ENCODE measurements at regions not wholly inside any gene's neighbourhood (a gene's known extent, or its start where the extent isn't known, plus 50 kb on each side); places are given as distances from the start of the nearest gene placed in this dataset.

DNA sequence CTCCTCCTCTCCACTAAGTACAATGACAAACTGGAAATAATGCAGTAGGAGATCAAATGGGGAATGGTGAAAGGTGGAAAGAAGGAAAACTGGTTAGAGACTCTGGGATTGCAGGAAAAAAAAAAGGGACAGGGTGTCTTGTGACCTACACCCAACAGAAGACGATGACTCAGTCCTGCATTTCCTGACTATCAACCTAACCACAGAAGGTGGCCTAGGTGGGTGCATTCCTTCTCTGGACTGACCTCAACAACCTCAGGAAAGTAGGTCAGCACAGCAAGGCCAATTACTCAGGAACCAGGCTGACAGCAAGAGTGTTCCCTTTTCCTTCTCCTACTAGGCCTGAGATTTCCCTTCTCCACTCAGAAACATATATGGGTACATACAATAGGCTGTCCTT is 1386.4 kb upstream of the ZEB2 start:
- TF ChIP-seq, protein P1, sequence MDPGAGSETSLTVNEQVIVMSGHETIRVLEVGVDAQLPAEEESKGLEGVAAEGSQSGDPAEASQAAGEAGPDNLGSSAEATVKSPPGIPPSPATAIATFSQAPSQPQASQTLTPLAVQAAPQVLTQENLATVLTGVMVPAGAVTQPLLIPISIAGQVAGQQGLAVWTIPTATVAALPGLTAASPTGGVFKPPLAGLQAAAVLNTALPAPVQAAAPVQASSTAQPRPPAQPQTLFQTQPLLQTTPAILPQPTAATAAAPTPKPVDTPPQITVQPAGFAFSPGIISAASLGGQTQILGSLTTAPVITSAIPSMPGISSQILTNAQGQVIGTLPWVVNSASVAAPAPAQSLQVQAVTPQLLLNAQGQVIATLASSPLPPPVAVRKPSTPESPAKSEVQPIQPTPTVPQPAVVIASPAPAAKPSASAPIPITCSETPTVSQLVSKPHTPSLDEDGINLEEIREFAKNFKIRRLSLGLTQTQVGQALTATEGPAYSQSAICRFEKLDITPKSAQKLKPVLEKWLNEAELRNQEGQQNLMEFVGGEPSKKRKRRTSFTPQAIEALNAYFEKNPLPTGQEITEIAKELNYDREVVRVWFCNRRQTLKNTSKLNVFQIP (CRISPR knock-in tag; IDR thresholded peaks at IDR 0.05; ENCODE audit: borderline replicate concordance, low read depth), result no peak
- TF ChIP-seq PPARA (CRISPR knock-in tag; IDR thresholded peaks at IDR 0.05; ENCODE audit: borderline replicate concordance), result no peak
- TF ChIP-seq ZFP3 (CRISPR knock-in tag; IDR thresholded peaks at IDR 0.05), result no peak
- TF ChIP-seq, protein P2, sequence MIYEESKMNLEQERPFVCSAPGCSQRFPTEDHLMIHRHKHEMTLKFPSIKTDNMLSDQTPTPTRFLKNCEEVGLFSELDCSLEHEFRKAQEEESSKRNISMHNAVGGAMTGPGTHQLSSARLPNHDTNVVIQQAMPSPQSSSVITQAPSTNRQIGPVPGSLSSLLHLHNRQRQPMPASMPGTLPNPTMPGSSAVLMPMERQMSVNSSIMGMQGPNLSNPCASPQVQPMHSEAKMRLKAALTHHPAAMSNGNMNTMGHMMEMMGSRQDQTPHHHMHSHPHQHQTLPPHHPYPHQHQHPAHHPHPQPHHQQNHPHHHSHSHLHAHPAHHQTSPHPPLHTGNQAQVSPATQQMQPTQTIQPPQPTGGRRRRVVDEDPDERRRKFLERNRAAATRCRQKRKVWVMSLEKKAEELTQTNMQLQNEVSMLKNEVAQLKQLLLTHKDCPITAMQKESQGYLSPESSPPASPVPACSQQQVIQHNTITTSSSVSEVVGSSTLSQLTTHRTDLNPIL (CRISPR knock-in tag; IDR thresholded peaks at IDR 0.05; ENCODE audit: low read depth), result no peak
- no peak for TF ChIP-seq ZNF70 (CRISPR knock-in tag; IDR thresholded peaks at IDR 0.05)
- TF ChIP-seq ESRRG (CRISPR knock-in tag; IDR thresholded peaks at IDR 0.05), result no peak
- TF ChIP-seq OSR1 (CRISPR knock-in tag; IDR thresholded peaks at IDR 0.05), result no peak
- TF ChIP-seq TCF4 (CRISPR knock-in tag; IDR thresholded peaks at IDR 0.05; ENCODE audit: borderline replicate concordance), result no peak
- TF ChIP-seq CSDC2 (CRISPR knock-in tag; IDR thresholded peaks at IDR 0.05), result no peak
- no peak for TF ChIP-seq TOX (CRISPR knock-in tag; IDR thresholded peaks at IDR 0.05; ENCODE audit: borderline replicate concordance)
- no peak for TF ChIP-seq ZFP30 (CRISPR knock-in tag; IDR thresholded peaks at IDR 0.05)
- TF ChIP-seq ZNF8 (CRISPR knock-in tag; IDR thresholded peaks at IDR 0.05), result no peak
- no peak for TF ChIP-seq ARNTL (CRISPR knock-in tag; IDR thresholded peaks at IDR 0.05; ENCODE audit: borderline replicate concordance, low read depth)
- TF ChIP-seq SNAI2 (CRISPR knock-in tag; IDR thresholded peaks at IDR 0.05), result no peak
- no peak for TF ChIP-seq BACH2 (CRISPR knock-in tag; IDR thresholded peaks at IDR 0.05; ENCODE audit: borderline replicate concordance)
- no peak for TF ChIP-seq ZC3H10 (CRISPR knock-in tag; IDR thresholded peaks at IDR 0.05)
- TF ChIP-seq ZNF565 (CRISPR knock-in tag; conservative IDR thresholded peaks at IDR 0.05; ENCODE audit: low read depth), result no peak
- TF ChIP-seq, protein P3, sequence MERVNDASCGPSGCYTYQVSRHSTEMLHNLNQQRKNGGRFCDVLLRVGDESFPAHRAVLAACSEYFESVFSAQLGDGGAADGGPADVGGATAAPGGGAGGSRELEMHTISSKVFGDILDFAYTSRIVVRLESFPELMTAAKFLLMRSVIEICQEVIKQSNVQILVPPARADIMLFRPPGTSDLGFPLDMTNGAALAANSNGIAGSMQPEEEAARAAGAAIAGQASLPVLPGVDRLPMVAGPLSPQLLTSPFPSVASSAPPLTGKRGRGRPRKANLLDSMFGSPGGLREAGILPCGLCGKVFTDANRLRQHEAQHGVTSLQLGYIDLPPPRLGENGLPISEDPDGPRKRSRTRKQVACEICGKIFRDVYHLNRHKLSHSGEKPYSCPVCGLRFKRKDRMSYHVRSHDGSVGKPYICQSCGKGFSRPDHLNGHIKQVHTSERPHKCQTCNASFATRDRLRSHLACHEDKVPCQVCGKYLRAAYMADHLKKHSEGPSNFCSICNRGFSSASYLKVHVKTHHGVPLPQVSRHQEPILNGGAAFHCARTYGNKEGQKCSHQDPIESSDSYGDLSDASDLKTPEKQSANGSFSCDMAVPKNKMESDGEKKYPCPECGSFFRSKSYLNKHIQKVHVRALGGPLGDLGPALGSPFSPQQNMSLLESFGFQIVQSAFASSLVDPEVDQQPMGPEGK (CRISPR knock-in tag; IDR thresholded peaks at IDR 0.05; ENCODE audit: borderline replicate concordance), result no peak
- TF ChIP-seq RARB (CRISPR knock-in tag; IDR thresholded peaks at IDR 0.05), result no peak
- ATAC-seq, result no peak

DNA sequence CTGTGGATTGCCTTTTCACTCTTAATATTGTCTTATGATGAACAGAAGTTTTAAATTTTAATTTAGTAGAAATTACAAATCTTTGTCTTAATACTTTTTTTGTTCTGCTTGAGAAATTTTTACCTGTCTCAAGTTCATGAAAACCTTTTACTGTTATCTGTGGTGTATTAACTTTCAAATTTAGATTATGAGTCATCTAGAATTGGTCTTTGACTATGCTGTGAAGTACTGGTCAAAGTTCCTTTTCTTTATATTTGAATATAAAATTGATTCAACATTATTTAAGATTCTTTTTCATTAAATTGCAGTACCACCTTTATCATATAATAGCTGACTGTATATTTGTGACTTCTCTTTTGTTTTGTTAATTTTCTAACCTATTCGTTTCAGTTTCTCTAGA is 1385.5 kb upstream of the ZEB2 start:
- no peak for ATAC-seq
- TF ChIP-seq, protein P4, sequence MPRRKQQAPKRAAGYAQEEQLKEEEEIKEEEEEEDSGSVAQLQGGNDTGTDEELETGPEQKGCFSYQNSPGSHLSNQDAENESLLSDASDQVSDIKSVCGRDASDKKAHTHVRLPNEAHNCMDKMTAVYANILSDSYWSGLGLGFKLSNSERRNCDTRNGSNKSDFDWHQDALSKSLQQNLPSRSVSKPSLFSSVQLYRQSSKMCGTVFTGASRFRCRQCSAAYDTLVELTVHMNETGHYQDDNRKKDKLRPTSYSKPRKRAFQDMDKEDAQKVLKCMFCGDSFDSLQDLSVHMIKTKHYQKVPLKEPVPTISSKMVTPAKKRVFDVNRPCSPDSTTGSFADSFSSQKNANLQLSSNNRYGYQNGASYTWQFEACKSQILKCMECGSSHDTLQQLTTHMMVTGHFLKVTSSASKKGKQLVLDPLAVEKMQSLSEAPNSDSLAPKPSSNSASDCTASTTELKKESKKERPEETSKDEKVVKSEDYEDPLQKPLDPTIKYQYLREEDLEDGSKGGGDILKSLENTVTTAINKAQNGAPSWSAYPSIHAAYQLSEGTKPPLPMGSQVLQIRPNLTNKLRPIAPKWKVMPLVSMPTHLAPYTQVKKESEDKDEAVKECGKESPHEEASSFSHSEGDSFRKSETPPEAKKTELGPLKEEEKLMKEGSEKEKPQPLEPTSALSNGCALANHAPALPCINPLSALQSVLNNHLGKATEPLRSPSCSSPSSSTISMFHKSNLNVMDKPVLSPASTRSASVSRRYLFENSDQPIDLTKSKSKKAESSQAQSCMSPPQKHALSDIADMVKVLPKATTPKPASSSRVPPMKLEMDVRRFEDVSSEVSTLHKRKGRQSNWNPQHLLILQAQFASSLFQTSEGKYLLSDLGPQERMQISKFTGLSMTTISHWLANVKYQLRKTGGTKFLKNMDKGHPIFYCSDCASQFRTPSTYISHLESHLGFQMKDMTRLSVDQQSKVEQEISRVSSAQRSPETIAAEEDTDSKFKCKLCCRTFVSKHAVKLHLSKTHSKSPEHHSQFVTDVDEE (CRISPR knock-in tag; IDR thresholded peaks at IDR 0.05), result no peak
- TF ChIP-seq SNAI2 (CRISPR knock-in tag; IDR thresholded peaks at IDR 0.05), result no peak
- TF ChIP-seq, protein P2 (CRISPR knock-in tag; IDR thresholded peaks at IDR 0.05; ENCODE audit: low read depth), result no peak
- TF ChIP-seq TCF4 (CRISPR knock-in tag; IDR thresholded peaks at IDR 0.05; ENCODE audit: borderline replicate concordance), result no peak
- no peak for TF ChIP-seq BACH2 (CRISPR knock-in tag; IDR thresholded peaks at IDR 0.05; ENCODE audit: borderline replicate concordance)

DNA sequence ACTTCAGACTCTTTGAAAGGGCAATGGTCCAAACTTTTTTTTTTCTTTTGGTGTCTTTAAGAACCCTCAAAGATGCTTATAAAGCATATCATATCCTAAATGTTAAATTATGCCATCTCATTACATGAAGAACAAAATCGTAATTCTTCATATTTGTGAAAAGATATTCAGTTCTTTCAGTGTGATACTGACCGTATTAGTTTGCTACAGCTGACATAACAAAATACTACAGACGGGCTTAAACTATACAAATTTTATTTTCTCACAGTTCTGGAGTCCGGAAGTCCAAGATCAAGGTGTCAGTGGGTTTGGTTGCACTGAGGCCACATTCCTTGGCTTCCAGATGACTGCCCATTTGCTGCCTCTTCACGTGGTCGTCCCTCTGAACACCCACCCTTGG is 1377.2 kb upstream of the ZEB2 start:
- no peak for ATAC-seq
- TF ChIP-seq ISL1 (CRISPR knock-in tag; IDR thresholded peaks at IDR 0.05) (no peak), ESRRG (CRISPR knock-in tag; IDR thresholded peaks at IDR 0.05) (no peak), TOX (CRISPR knock-in tag; IDR thresholded peaks at IDR 0.05; ENCODE audit: borderline replicate concordance) (no peak), ZNF8 (CRISPR knock-in tag; IDR thresholded peaks at IDR 0.05) (no peak), ZNF565 (CRISPR knock-in tag; conservative IDR thresholded peaks at IDR 0.05; ENCODE audit: low read depth) (no peak), SNAI2 (CRISPR knock-in tag; IDR thresholded peaks at IDR 0.05) (no peak), TCF4 (CRISPR knock-in tag; IDR thresholded peaks at IDR 0.05; ENCODE audit: borderline replicate concordance) (no peak), PPARA (CRISPR knock-in tag; IDR thresholded peaks at IDR 0.05; ENCODE audit: borderline replicate concordance) (no peak), ZNF70 (CRISPR knock-in tag; IDR thresholded peaks at IDR 0.05) (no peak), BACH2 (CRISPR knock-in tag; IDR thresholded peaks at IDR 0.05; ENCODE audit: borderline replicate concordance) (no peak), GLIS3 (CRISPR knock-in tag; IDR thresholded peaks at IDR 0.05) (no peak), ARNTL (CRISPR knock-in tag; IDR thresholded peaks at IDR 0.05; ENCODE audit: borderline replicate concordance, low read depth) (no peak), OSR1 (CRISPR knock-in tag; IDR thresholded peaks at IDR 0.05) (no peak), CSDC2 (CRISPR knock-in tag; IDR thresholded peaks at IDR 0.05) (no peak), ZC3H10 (CRISPR knock-in tag; IDR thresholded peaks at IDR 0.05) (no peak), ZFP30 (CRISPR knock-in tag; IDR thresholded peaks at IDR 0.05) (no peak)
- TF ChIP-seq, protein P1 (CRISPR knock-in tag; IDR thresholded peaks at IDR 0.05; ENCODE audit: borderline replicate concordance, low read depth), result no peak
- TF ChIP-seq, protein P4 (CRISPR knock-in tag; IDR thresholded peaks at IDR 0.05), result no peak
